Effector memory CD4-positive, alpha-beta T cell (primary cell): ENCODE measurements at regions not wholly inside any gene's neighbourhood (a gene's known extent, or its start where the extent isn't known, plus 50 kb on each side); places are given as distances from the start of the nearest gene placed in this dataset.

Experiments
- DNase-seq, 3 donors: peaks; one replicate each; pipeline ENCODE4 v3.0.0-alpha.2; 2020
- H3K27ac ChIP-seq: 2 replicates; pipeline ENCODE4 v1.7.0; 2013; ENCODE audit warnings: mild to moderate bottlenecking, low read length, moderate library complexity; ENCODE audit not compliant: insufficient read depth, poor library complexity, severe bottlenecking
- H3K27me3 ChIP-seq: replicated peaks from 2 replicates; pipeline ENCODE4 v1.7.0; 2013; ENCODE audit warnings: mild to moderate bottlenecking, low read length; ENCODE audit not compliant: insufficient read depth, control insufficient read depth, poor library complexity, severe bottlenecking
- H3K36me3 ChIP-seq: 2 replicates; pipeline ENCODE4 v1.7.0; 2013; ENCODE audit warnings: mild to moderate bottlenecking, low read length, moderate library complexity; ENCODE audit not compliant: control insufficient read depth, insufficient read depth
- H3K4me1 ChIP-seq: 2 replicates; pipeline ENCODE4 v1.7.0; 2013; ENCODE audit warnings: low read length, mild to moderate bottlenecking; ENCODE audit not compliant: control insufficient read depth, insufficient read depth, poor library complexity, severe bottlenecking
- H3K4me3 ChIP-seq: 2 replicates; pipeline ENCODE4 v1.7.0; 2013; ENCODE audit warnings: low read length, low read depth, mild to moderate bottlenecking; ENCODE audit not compliant: insufficient read depth, poor library complexity, severe bottlenecking
- H3K9me3 ChIP-seq: 2 replicates; pipeline ENCODE4 v1.7.0; 2013; ENCODE audit warnings: mild to moderate bottlenecking, low read length, moderate library complexity; ENCODE audit not compliant: control insufficient read depth

DNA sequence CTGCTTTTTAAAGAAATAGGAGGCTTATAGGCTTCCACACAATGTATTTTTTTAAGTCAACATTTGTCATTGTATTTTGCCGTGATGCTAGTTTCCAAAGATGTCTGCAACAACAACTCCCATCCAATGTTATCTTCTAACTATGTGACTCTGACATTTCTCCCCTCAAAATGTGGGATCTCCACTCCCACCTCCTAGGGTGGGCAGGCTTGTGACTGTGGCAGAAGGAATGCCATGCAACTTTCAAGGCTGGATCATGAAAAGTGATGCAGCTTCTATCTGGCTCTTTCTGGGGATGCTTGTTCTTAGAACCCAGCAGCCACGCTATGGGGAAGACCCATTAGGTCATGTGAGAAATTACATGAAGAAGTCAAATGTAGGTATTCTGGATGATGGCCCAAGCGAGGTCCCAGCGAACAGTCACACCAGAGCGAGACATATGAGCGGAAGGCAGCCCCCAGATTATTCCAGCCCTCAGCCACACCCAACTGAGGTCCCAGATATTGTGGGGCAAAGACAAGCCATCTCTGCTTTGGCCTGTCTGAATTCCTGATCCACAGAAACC is 124.3 kb downstream of the BDH1 start:
- no peaks in the 10 kb centered on the region for H3K4me1 ChIP-seq
- H3K27me3 ChIP-seq = no peaks in the 10 kb centered on the region
- no peak overlapping the region for H3K4me3 ChIP-seq
- H3K9me3 ChIP-seq = no peaks in the 10 kb centered on the region
- no peak overlapping the region for H3K27ac ChIP-seq
- DNase-seq = no peak
- H3K36me3 ChIP-seq = no peaks in the 10 kb centered on the region

DNA sequence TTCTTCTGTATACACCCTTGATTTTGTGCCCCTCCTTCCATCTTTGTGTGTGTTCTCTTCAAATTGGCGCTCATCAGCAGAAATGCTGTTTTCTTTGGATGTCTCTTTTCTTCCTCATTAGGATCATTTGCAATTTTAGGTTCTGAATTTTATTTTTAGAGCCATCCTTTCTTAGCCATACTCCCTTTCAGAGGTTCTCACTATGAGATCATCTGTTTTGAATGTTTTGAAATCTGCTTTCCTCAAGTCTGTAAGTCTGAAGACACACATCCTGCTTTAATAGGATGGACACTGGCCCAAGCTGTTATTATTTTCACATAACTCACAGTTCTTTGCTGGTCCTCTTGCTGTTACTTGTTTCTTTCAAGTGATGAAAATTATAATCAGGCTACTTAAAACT is 124.8 kb downstream of the BDH1 start:
- Histone ChIP-seq H3K4me3 (no peak overlapping the region), H3K27ac (no peak overlapping the region), H3K9me3 (no peaks in the 10 kb centered on the region), H3K36me3 (no peaks in the 10 kb centered on the region), H3K27me3 (no peaks in the 10 kb centered on the region), H3K4me1 (no peaks in the 10 kb centered on the region)
- no peak for DNase-seq

DNA sequence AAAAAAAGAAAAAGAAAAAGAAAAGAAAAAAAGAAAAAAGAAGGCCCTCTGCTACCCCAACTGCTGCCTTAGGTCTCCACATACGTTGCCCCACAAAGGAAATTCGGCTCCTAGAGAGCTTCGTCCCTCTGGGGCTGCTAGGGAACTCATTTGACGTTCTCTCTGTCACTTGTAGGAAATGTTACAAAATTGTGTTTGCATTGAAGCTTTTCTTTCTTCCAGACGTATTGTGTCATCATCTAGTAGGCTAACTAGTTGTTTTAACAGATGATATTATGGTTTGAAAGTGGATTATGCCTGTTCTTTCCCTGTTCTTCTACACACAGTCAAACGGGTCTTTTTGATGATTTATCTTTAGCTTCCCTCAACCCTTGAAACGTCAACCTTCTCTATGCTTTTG is 125.3 kb downstream of the BDH1 start:
- H3K27me3 ChIP-seq = no peaks in the 10 kb centered on the region
- H3K36me3 ChIP-seq = no peaks in the 10 kb centered on the region
- H3K4me1 ChIP-seq = no peaks in the 10 kb centered on the region

DNA sequence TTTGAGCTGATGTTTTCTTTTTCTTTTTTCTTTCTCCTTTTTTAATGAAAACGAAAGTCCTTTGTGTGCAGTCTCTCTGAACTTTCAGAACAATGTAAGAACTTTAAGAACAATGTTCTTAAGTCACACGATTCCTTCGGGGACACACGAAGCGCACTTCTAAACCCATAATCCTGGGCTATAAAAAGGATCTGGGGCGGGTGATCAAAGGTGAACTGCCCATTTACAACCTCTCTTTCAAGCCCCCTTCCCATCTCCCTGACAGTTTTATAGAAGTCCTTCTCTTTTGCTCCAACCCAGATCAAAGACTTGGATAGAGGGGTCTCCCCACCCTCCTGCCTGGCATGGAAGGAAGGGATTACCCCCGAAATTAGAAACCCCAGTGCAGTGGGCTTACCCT is 126.8 kb downstream of the BDH1 start:
- H3K4me3 ChIP-seq = no peak overlapping the region
- DNase-seq = no peak
- no peaks in the 10 kb centered on the region for H3K4me1 ChIP-seq
- no peaks in the 10 kb centered on the region for H3K36me3 ChIP-seq
- no peaks in the 10 kb centered on the region for H3K27me3 ChIP-seq
- H3K27ac ChIP-seq = no peak overlapping the region
- H3K9me3 ChIP-seq = no peaks in the 10 kb centered on the region

More for the DNA sequence above, 125.3 kb downstream of the BDH1 start:
- DNase-seq = no peak
- H3K27ac ChIP-seq = no peak overlapping the region
- no peaks in the 10 kb centered on the region for H3K9me3 ChIP-seq
- no peak overlapping the region for H3K4me3 ChIP-seq

DNA sequence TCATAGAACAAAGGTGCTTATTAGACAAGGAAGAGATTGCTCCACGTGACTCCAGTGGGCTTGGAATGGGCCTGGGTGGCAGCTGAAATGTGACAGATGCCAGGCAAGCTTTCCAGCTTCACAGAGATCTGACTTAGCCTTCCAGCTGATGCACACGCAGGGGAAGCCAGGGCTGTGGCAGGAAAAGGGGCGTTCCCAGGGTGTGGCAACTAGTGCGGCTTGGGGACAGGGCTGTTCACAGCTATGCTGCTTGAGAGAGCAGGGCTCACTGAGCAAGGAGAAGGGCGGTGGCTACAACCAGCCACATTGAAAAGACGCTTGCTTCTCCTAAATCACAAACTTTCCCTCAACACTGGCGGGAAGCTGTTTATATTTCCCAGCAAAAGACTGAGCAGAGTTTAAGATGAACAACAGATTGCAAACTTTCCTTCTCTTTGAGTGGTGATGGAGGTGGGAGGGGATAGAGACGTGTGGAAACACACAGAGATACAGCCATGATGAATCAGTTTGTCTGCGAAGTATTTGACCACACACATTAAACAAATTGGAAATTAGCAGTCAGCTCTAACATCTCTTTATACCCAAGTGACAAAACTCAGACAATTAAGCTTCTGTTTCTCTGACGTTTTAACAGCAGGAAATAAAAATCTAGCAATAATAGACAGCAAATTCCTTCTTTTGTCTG is 127.5 kb downstream of the BDH1 start:
- no peak for DNase-seq
- Histone ChIP-seq H3K4me3 (no peak overlapping the region), H3K27me3 (no peaks in the 10 kb centered on the region), H3K9me3 (no peaks in the 10 kb centered on the region), H3K36me3 (no peaks in the 10 kb centered on the region), H3K27ac (no peak overlapping the region), H3K4me1 (no peaks in the 10 kb centered on the region)

DNA sequence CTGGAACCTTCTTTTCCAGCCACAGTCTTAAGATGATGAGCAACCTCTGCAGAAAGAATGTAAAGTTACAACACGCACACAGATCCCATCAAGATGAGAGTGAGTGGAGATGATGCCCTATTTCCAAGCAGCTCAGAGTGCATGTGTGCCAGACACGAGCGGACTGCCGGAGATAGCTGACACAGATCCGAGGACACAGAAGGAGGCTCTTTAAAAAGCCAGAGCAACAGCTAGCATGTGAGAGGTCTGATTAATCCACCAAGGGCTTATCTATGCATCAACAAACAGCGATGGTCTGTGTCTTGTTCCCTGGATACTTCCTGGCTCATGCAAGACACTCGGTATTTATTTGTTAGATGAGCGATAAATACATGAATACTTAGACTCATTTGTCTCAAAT is 128.6 kb upstream of the DLG1 start:
- no peaks in the 10 kb centered on the region for H3K4me1 ChIP-seq
- no peak overlapping the region for H3K4me3 ChIP-seq
- no peaks in the 10 kb centered on the region for H3K36me3 ChIP-seq
- no peak overlapping the region for H3K27ac ChIP-seq
- H3K9me3 ChIP-seq = no peaks in the 10 kb centered on the region
- no peaks in the 10 kb centered on the region for H3K27me3 ChIP-seq
- DNase-seq = no peak

DNA sequence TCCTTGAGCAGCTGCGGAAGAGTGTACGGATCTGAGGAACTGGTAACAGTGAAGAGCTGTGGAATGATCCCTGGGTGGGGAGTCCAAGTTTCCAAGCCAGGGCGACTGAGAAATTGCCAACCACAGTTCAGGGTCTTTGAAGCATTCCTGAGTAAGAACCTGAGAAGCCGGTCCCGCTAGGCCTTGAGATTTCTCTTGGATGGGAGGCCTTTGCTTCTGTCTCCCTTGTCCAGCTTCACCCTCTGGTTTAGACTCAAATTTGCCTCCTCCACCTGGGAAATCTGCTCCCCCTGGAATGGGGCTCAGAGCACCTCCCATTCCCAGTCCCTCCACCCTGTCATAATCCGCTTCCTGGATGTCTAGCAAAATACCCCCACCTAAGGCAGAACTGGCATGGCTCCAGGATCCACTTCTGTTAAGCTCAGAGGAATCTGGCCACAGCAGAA is 127.7 kb upstream of the DLG1 start:
- DNase-seq = no peak
- H3K9me3 ChIP-seq = no peaks in the 10 kb centered on the region
- H3K27me3 ChIP-seq = no peaks in the 10 kb centered on the region
- H3K4me1 ChIP-seq = no peaks in the 10 kb centered on the region
- no peak overlapping the region for H3K4me3 ChIP-seq
- H3K27ac ChIP-seq = no peak overlapping the region
- no peaks in the 10 kb centered on the region for H3K36me3 ChIP-seq

DNA sequence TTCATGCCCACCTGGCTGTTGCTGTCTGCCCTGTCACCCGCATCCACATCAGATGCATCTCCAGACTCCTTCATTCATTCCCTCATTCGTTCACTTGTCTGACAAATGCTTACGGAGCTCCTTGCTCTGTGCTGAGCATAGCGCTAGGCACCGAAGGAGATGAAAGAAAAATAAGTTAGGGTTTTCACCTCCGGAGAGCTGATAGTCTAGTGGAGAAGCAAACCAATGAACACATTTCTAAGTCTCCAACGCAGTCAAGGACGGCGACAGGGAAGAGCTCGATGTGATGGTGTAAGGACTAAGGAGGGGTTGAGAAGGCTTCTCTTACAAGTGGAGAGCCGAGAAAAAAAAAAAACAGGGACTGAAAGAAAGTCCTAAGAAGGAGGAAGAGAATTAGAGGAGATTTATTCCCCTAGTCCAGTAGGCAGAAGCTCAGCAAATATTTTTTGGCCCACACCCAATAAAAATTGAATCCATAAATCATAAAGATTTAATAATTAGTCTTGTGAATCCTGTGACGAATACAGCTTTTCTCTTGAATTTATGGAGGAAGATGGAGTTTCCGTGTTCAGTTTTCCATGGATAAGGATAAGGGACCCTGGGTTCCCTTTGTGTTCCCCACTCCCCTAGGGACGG is 127.2 kb upstream of the DLG1 start:
- Histone ChIP-seq H3K27ac (no peak overlapping the region), H3K27me3 (no peaks in the 10 kb centered on the region), H3K4me3 (no peak overlapping the region), H3K9me3 (no peaks in the 10 kb centered on the region), H3K36me3 (no peaks in the 10 kb centered on the region), H3K4me1 (no peaks in the 10 kb centered on the region)
- no peak for DNase-seq

DNA sequence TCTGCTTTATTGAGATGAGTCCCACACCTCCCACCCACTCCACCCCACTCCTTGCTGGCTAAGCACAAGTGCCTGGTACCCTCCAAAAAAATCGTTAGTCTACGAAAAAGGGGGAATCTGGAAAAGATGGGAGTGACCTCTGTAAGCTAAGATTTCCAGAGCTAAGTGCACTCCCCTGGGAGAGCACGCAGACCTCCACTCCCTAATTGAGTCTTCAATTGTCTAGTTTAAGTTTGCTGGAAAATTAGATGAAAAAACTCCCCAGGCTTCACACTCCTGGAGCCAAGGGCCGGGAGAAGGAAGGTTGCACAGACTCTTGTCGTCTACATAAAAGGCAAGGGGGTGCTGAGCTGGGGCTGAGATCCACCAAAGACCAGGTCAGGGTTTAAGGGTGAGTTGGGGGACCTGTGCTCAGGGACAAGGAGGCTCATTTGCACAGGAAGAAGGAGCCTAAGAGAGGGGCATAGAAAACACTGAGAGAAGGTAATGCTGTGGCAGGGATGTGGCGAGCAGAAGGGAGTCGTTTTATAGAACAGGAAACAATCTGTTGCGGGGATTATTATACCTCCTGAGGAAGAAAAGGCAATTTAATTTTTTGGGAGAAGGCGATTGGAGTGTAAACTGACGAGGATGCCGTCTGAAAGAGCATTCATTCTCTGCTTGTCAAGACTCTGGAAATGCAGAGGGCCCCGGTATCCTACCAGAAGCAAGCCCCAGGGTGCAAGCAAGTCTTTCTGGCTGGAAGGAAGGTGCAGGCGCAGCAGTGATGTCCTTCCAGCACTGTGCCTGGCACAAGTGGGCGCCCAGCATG is 126.5 kb upstream of the DLG1 start:
- Histone ChIP-seq H3K9me3 (no peaks in the 10 kb centered on the region), H3K36me3 (no peaks in the 10 kb centered on the region), H3K4me3 (no peak overlapping the region), H3K4me1 (no peaks in the 10 kb centered on the region), H3K27me3 (no peaks in the 10 kb centered on the region), H3K27ac (no peak overlapping the region)
- no peak for DNase-seq

DNA sequence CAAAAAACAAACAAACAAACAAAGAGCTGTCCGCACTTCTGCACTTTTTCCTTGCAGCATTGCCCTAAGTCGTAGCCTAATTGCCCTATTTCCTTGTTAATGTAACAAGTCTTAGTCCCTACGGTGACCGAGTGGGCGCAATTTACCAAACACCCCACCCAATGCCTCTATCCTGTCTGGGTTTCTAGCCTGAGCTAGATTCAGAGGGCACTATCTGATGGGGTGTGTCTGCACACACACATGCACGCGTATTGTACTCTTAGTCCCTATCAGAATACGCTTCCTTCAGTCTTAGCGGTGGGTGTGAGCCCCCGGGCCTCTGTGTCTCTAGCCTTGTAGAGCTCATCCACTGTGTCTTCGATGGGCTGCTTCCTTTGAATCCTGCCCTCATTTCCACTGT is 125.9 kb upstream of the DLG1 start:
- Histone ChIP-seq H3K27me3 (no peaks in the 10 kb centered on the region), H3K9me3 (no peaks in the 10 kb centered on the region), H3K4me1 (no peaks in the 10 kb centered on the region), H3K4me3 (no peak overlapping the region), H3K36me3 (no peaks in the 10 kb centered on the region), H3K27ac (no peak overlapping the region)
- no peak for DNase-seq
